ENCODE measurements at regions not wholly inside any gene's neighbourhood (a gene's known extent, or its start where the extent isn't known, plus 50 kb on each side); places are given as distances from the start of the nearest gene placed in this dataset.
"Not testable (repeated sequence)": the region's sequence is repeated elsewhere in the genome, so short reads cannot be mapped to it uniquely, and the experiment has no call there.

DNA sequence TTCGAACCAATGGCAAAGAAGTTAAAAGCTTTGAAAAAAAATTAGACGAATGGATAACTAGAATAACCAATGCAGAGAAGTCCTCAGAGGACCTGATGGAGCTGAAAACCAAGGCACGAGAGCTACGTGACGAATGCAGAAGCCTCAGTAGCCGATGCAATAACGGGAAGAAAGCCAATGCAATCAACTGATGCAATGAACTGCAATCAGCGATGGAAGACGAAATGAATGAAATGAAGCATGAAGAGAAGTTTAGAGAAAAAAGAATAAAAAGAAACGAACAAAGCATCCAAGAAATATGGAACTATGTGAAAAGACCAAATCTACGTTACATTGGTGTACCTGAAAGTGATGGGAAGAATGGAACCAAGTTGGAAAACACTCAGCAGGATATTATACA lies 52.6 kb upstream of the MRPS30 start:
- H3K27me3 Mint-ChIP-seq; H3K4me1 ChIP-seq (ENCODE audit: control insufficient read depth, insufficient read depth, low read length, poor library complexity, severe bottlenecking); H3K27ac ChIP-seq (ENCODE audit: insufficient read depth, low read length, poor library complexity, severe bottlenecking); H3K4me1 Mint-ChIP-seq; H3K4me3 ChIP-seq (ENCODE audit: low read depth, low read length); H3K36me3 ChIP-seq (ENCODE audit: control insufficient read depth, insufficient read depth, low read length); ATAC-seq (ENCODE audit: low read depth in 2 of 2); H3K27ac Mint-ChIP-seq; H3K27me3 ChIP-seq (ENCODE audit: control insufficient read depth, insufficient read depth, low read length); H3K9me3 ChIP-seq (ENCODE audit: control insufficient read depth in 2 of 2, low read length in 2 of 2); H3K4me3 Mint-ChIP-seq; DNase-seq; H3K36me3 Mint-ChIP-seq: not testable (repeated sequence)
- H3K9me3 Mint-ChIP-seq = peaks cover 0 to 10% (median 0%) of the 10 kb centered on the region in 7 donors

- Histone ChIP-seq H3K27ac (ENCODE audit: insufficient read depth, low read length, poor library complexity, severe bottlenecking) (no peak overlapping the region), H3K36me3 (ENCODE audit: control insufficient read depth, insufficient read depth, low read length) (no peaks in the 10 kb centered on the region), H3K4me1 (ENCODE audit: control insufficient read depth, insufficient read depth, low read length, poor library complexity, severe bottlenecking) (no peaks in the 10 kb centered on the region), H3K4me3 (ENCODE audit: low read depth, low read length) (no peak overlapping the region), H3K27me3 (ENCODE audit: control insufficient read depth, insufficient read depth, low read length) (no peaks in the 10 kb centered on the region), H3K9me3 (ENCODE audit: control insufficient read depth in 2 of 2, low read length in 2 of 2) (no peaks in the 10 kb centered on the region)
- H3K4me3 Mint-ChIP-seq = no peak overlapping the region
- H3K9me3 Mint-ChIP-seq = peaks cover 0 to 5% (median 1%) of the 10 kb centered on the region in 7 donors
- ATAC-seq (ENCODE audit: low read depth in 2 of 2) = no peak
- H3K36me3 Mint-ChIP-seq = no peaks in the 10 kb centered on the region
- DNase-seq = no peak
- no peaks in the 10 kb centered on the region for H3K4me1 Mint-ChIP-seq
- no peaks in the 10 kb centered on the region for H3K27me3 Mint-ChIP-seq
- H3K27ac Mint-ChIP-seq = no peak overlapping the region
Observed at GRCh38 chr5:44747396-44747795, 61.4 kb upstream of the MRPS30 start.

DNA sequence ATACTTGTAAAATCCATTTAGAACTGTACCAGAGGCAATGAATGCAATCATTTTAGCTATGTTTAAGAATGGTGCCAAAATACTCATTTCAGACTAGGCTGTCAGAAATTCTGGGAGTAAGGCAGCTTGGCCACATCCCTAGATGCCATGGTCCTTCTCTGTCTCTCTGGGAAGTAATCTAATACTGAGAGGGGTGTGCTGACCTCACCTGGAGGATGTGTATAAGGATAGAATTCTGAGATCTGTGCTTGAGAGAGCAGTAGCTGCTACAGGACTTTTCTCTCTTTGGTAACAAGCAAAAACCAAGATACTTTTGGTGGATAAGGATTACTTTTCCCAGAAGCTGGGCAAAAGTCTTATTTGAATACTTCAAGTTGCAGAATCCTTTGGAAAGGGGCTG lies 68.1 kb upstream of the MRPS30 start:
- H3K36me3 ChIP-seq (ENCODE audit: control insufficient read depth, insufficient read depth, low read length) = no peaks in the 10 kb centered on the region
- Mint-ChIP-seq H3K9me3 (peaks cover 0 to 2% (median 0%) of the 10 kb centered on the region in 7 donors), H3K27me3 (peaks cover 5% of the 10 kb centered on the region), H3K4me3 (no peak overlapping the region), H3K4me1 (no peaks in the 10 kb centered on the region), H3K36me3 (no peaks in the 10 kb centered on the region), H3K27ac (no peak overlapping the region)
- no peak overlapping the region for H3K4me3 ChIP-seq (ENCODE audit: low read depth, low read length)
- no peak overlapping the region for H3K27ac ChIP-seq (ENCODE audit: insufficient read depth, low read length, poor library complexity, severe bottlenecking)
- H3K27me3 ChIP-seq (ENCODE audit: control insufficient read depth, insufficient read depth, low read length) = no peaks in the 10 kb centered on the region
- no peak for ATAC-seq (ENCODE audit: low read depth in 2 of 2)
- DNase-seq = no peak
- no peaks in the 10 kb centered on the region for H3K4me1 ChIP-seq (ENCODE audit: control insufficient read depth, insufficient read depth, low read length, poor library complexity, severe bottlenecking)
- H3K9me3 ChIP-seq (ENCODE audit: control insufficient read depth in 2 of 2, low read length in 2 of 2) = no peaks in the 10 kb centered on the region

GRCh38 chr5:44729536-44729935 lies 79.2 kb upstream of the MRPS30 start:
- H3K4me3 Mint-ChIP-seq = no peak overlapping the region

GRCh38 chr5:44727100-44727499 lies 81.6 kb upstream of the MRPS30 start:
- Mint-ChIP-seq H3K4me3 (no peak overlapping the region), H3K9me3 (peaks cover 0 to 8% (median 0%) of the 10 kb centered on the region in 7 donors)
- no peak for ATAC-seq (ENCODE audit: low read depth in 2 of 2)

More at GRCh38 chr5:44729536-44729935, 79.2 kb upstream of the MRPS30 start:
- H3K27me3 Mint-ChIP-seq = no peaks in the 10 kb centered on the region
- H3K4me3 ChIP-seq (ENCODE audit: low read depth, low read length) = no peak overlapping the region
- no peak overlapping the region for H3K27ac ChIP-seq (ENCODE audit: insufficient read depth, low read length, poor library complexity, severe bottlenecking)
- ATAC-seq (ENCODE audit: low read depth in 2 of 2) (no peak), DNase-seq (no peak)
- H3K36me3 Mint-ChIP-seq = no peaks in the 10 kb centered on the region
- peaks cover 0 to 3% of the 10 kb centered on the region in 2 experiments for H3K9me3 ChIP-seq (ENCODE audit: control insufficient read depth in 2 of 2, low read length in 2 of 2)
- H3K36me3 ChIP-seq (ENCODE audit: control insufficient read depth, insufficient read depth, low read length) = no peaks in the 10 kb centered on the region
- H3K4me1 Mint-ChIP-seq = no peaks in the 10 kb centered on the region
- H3K4me1 ChIP-seq (ENCODE audit: control insufficient read depth, insufficient read depth, low read length, poor library complexity, severe bottlenecking) = no peaks in the 10 kb centered on the region
- no peak overlapping the region for H3K27ac Mint-ChIP-seq
- H3K27me3 ChIP-seq (ENCODE audit: control insufficient read depth, insufficient read depth, low read length) = no peaks in the 10 kb centered on the region
- H3K9me3 Mint-ChIP-seq = peaks cover 0 to 8% (median 3%) of the 10 kb centered on the region in 7 donors

DNA sequence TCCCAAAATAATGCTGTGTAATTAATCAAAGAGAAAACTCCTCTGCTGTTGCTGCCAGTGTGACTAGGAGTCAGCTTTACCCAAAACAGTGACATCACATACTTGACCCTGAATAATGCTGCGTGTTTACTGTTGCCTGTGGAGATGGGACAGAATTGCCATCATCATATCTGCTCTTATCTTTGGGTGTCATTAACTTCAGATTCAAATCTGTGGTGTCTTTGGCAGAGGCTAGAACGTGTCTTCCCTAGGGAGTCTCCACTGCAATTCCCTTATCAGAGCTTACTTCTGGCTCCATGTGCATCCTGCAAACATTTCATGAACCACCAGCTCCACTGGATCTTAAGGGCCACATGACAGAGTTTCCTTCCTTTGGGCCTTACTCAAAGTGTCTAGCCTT lies 88.9 kb upstream of the MRPS30 start:
- H3K4me1 ChIP-seq (ENCODE audit: control insufficient read depth, insufficient read depth, low read length, poor library complexity, severe bottlenecking) = no peaks in the 10 kb centered on the region
- no peaks in the 10 kb centered on the region for H3K9me3 ChIP-seq (ENCODE audit: control insufficient read depth in 2 of 2, low read length in 2 of 2)
- H3K27me3 Mint-ChIP-seq = no peaks in the 10 kb centered on the region
- no peak overlapping the region for H3K4me3 ChIP-seq (ENCODE audit: low read depth, low read length)
- no peak overlapping the region for H3K4me3 Mint-ChIP-seq
- ATAC-seq (ENCODE audit: low read depth in 2 of 2) = no peak
- H3K36me3 ChIP-seq (ENCODE audit: control insufficient read depth, insufficient read depth, low read length) = no peaks in the 10 kb centered on the region
- no peak overlapping the region for H3K27ac ChIP-seq (ENCODE audit: insufficient read depth, low read length, poor library complexity, severe bottlenecking)
- no peak overlapping the region for H3K27ac Mint-ChIP-seq
- DNase-seq = no peak
- peaks cover 0 to 6% (median 0%) of the 10 kb centered on the region in 7 donors for H3K9me3 Mint-ChIP-seq
- H3K4me1 Mint-ChIP-seq = no peaks in the 10 kb centered on the region
- no peaks in the 10 kb centered on the region for H3K36me3 Mint-ChIP-seq
- H3K27me3 ChIP-seq (ENCODE audit: control insufficient read depth, insufficient read depth, low read length) = no peaks in the 10 kb centered on the region

More at GRCh38 chr5:44727100-44727499, 81.6 kb upstream of the MRPS30 start:
- H3K4me1 ChIP-seq (ENCODE audit: control insufficient read depth, insufficient read depth, low read length, poor library complexity, severe bottlenecking) = no peaks in the 10 kb centered on the region
- no peak overlapping the region for H3K27ac ChIP-seq (ENCODE audit: insufficient read depth, low read length, poor library complexity, severe bottlenecking)
- Mint-ChIP-seq H3K27me3 (no peaks in the 10 kb centered on the region), H3K27ac (no peak overlapping the region), H3K4me1 (no peaks in the 10 kb centered on the region), H3K36me3 (no peaks in the 10 kb centered on the region)
- no peak overlapping the region for H3K4me3 ChIP-seq (ENCODE audit: low read depth, low read length)
- no peak for DNase-seq
- H3K27me3 ChIP-seq (ENCODE audit: control insufficient read depth, insufficient read depth, low read length) = no peaks in the 10 kb centered on the region
- H3K9me3 ChIP-seq (ENCODE audit: control insufficient read depth in 2 of 2, low read length in 2 of 2) = no peaks in the 10 kb centered on the region
- no peaks in the 10 kb centered on the region for H3K36me3 ChIP-seq (ENCODE audit: control insufficient read depth, insufficient read depth, low read length)

- Histone ChIP-seq H3K36me3 (ENCODE audit: control insufficient read depth, insufficient read depth, low read length) (no peaks in the 10 kb centered on the region), H3K4me3 (ENCODE audit: low read depth, low read length) (no peak overlapping the region), H3K27me3 (ENCODE audit: control insufficient read depth, insufficient read depth, low read length) (no peaks in the 10 kb centered on the region), H3K4me1 (ENCODE audit: control insufficient read depth, insufficient read depth, low read length, poor library complexity, severe bottlenecking) (no peaks in the 10 kb centered on the region), H3K27ac (ENCODE audit: insufficient read depth, low read length, poor library complexity, severe bottlenecking) (no peak overlapping the region), H3K9me3 (ENCODE audit: control insufficient read depth in 2 of 2, low read length in 2 of 2) (no peaks in the 10 kb centered on the region)
- DNase-seq (no peak), ATAC-seq (ENCODE audit: low read depth in 2 of 2) (no peak)
- H3K9me3 Mint-ChIP-seq = peaks cover 0 to 5% (median 2%) of the 10 kb centered on the region in 7 donors
- peaks cover 5% of the 10 kb centered on the region for H3K27me3 Mint-ChIP-seq
- no peaks in the 10 kb centered on the region for H3K36me3 Mint-ChIP-seq
- peaks cover 0 to 3% (median 0%) of the 10 kb centered on the region in 4 donors for H3K4me1 Mint-ChIP-seq
- no peak overlapping the region for H3K4me3 Mint-ChIP-seq
- no peak overlapping the region for H3K27ac Mint-ChIP-seq
Observed at GRCh38 chr5:44714871-44715561, 93.7 kb upstream of the MRPS30 start.

- Histone ChIP-seq H3K9me3 (ENCODE audit: control insufficient read depth in 2 of 2, low read length in 2 of 2) (no peaks in the 10 kb centered on the region), H3K27me3 (ENCODE audit: control insufficient read depth, insufficient read depth, low read length) (no peaks in the 10 kb centered on the region), H3K27ac (ENCODE audit: insufficient read depth, low read length, poor library complexity, severe bottlenecking) (no peak overlapping the region), H3K4me1 (ENCODE audit: control insufficient read depth, insufficient read depth, low read length, poor library complexity, severe bottlenecking) (no peaks in the 10 kb centered on the region), H3K36me3 (ENCODE audit: control insufficient read depth, insufficient read depth, low read length) (no peaks in the 10 kb centered on the region), H3K4me3 (ENCODE audit: low read depth, low read length) (no peak overlapping the region)
- Mint-ChIP-seq H3K27ac (no peak overlapping the region), H3K36me3 (no peaks in the 10 kb centered on the region), H3K4me3 (no peak overlapping the region), H3K9me3 (peaks cover 0 to 5% (median 2%) of the 10 kb centered on the region in 7 donors), H3K4me1 (peaks cover 0 to 3% (median 0%) of the 10 kb centered on the region in 4 donors), H3K27me3 (peaks cover 5% of the 10 kb centered on the region)
- DNase-seq = no peak
- ATAC-seq (ENCODE audit: low read depth in 2 of 2) = no peak
Observed at GRCh38 chr5:44713446-44713845, 95.3 kb upstream of the MRPS30 start.

Measured in CD4-positive, CD25-positive, alpha-beta regulatory T cell (primary cell).